HUES64 (cell line): ENCODE measurements at regions not wholly inside any gene's neighbourhood (a gene's known extent, or its start where the extent isn't known, plus 50 kb on each side); places are given as distances from the start of the nearest gene placed in this dataset.

ENCODE experiments used
- H3K27ac ChIP-seq: 2 replicates; pipeline ENCODE4 v1.7.0; 2013; ENCODE audit warnings: low read depth, low read length, inconsistent platforms
- H3K27me3 ChIP-seq: 2 replicates; pipeline ENCODE4 v1.6.1; 2013; ENCODE audit warnings: mild to moderate bottlenecking, low read length; ENCODE audit not compliant: insufficient read depth
- H3K36me3 ChIP-seq: 2 replicates; pipeline ENCODE4 v1.6.1; 2013; ENCODE audit warnings: mild to moderate bottlenecking, low read length; ENCODE audit not compliant: insufficient read depth
- H3K4me1 ChIP-seq: 2 replicates; pipeline ENCODE4 v1.6.1; 2013; ENCODE audit warnings: mild to moderate bottlenecking, low read length, moderate library complexity; ENCODE audit not compliant: insufficient read depth
- H3K4me3 ChIP-seq: 2 replicates; pipeline ENCODE4 v1.5.1; 2013; ENCODE audit warnings: mild to moderate bottlenecking, low read length, moderate library complexity
- H3K9ac ChIP-seq: 2 replicates; pipeline ENCODE4 v1.6.1; 2013; ENCODE audit warnings: mild to moderate bottlenecking, low read depth, low read length
- H3K9me3 ChIP-seq: 2 replicates; pipeline ENCODE4 v1.6.1; 2013; ENCODE audit warnings: low read depth, low read length; ENCODE audit not compliant: insufficient read depth
- WGBS: fragments of 150-250, 120-280 bp; methylation state at CpG from one replicate; pipeline ENCODE4 v1.1.7; 2013; ENCODE audit warnings: missing lambda C conversion rate; 5-methylcytosine and 5-hydroxymethylcytosine counted together

DNA sequence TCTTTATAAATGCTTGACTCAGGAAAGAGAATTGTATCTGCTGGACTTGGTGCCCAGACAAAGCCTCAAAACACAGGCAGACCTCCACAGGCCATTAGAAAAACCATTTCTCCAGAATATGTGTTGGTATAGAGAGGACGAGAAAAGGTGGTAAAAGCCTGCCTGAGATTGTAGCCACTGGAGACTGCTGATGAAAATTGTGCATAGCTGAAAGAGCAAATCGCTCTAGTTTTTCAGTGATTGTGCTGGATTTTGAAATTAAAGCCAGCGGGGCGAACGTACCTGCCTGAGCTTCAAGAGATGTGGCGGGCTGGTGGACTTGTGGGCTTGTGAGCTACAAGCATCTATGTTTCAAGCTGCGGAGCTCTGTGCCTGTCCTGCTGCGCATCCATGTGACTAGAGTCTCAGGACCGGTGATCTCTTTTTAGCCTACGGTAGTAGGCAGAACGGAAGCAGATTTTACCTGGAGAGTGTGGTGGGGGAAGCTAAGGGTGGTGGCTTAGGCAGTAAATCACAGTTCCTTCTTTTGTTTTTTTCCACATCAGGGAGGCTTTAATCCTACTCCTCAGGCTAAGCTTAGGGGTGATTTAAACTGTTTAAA is 193.6 kb downstream of the SREK1 start:
- H3K4me1 ChIP-seq: peaks cover 15% of the 10 kb centered on the region
- H3K27ac ChIP-seq: no peak overlapping the region
- no peaks in the 10 kb centered on the region for H3K9me3 ChIP-seq
- no peaks in the 10 kb centered on the region for H3K27me3 ChIP-seq
- H3K4me3 ChIP-seq: no peak overlapping the region
- no peak overlapping the region for H3K9ac ChIP-seq
- 90% methylated on average over 11 of the region's 11 CpGs for WGBS
- no peaks in the 10 kb centered on the region for H3K36me3 ChIP-seq

DNA sequence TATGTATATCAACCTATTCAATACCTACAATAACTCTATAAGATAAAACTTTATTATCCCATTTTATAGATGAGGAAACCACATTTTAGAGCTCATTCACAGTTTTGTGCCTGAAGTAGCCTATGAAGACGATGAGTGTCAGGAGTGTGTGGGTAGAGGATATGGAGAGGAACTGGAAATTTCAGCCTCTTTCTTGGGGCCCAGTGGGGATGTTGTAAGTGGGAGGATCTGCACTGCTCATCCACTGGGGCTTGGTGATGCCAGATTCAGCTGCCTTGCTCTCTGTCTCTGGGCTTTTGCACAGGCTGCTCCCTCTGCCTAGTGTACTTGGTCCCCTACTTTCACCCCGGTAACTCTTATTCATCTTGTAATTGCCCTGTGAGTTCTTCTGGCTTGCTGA is 194.7 kb downstream of the SREK1 start:
- H3K4me3 ChIP-seq: no peak overlapping the region
- H3K27me3 ChIP-seq: no peaks in the 10 kb centered on the region
- no peaks in the 10 kb centered on the region for H3K36me3 ChIP-seq
- peaks cover 15% of the 10 kb centered on the region for H3K4me1 ChIP-seq
- H3K9me3 ChIP-seq: no peaks in the 10 kb centered on the region
- no peak overlapping the region for H3K9ac ChIP-seq
- no peak overlapping the region for H3K27ac ChIP-seq
- WGBS: 97% methylated on average over 2 of the region's 2 CpGs

DNA sequence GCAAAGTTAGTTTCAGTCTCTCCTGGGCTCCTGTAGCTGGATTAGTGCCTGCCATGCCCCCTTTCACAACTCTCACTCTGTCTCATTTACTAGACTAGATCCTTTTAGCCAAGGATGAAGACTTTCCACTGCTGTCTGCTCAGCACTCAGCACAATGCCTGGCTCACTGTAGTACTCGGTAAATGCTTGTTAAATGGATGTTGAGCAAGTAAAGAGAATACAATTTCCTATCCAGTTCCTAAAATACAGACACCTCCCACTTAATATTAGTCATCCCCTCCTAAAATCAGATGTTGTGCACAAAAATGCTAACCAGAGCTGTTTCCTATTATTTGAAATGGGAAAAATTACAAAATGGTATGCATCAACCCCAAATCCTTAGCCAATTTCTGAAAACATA is 195.8 kb downstream of the SREK1 start:
- no CpG with 5 or more reads among the region's 1 CpG for WGBS
- H3K4me3 ChIP-seq: no peak overlapping the region
- H3K27ac ChIP-seq: no peak overlapping the region
- H3K9ac ChIP-seq: no peak overlapping the region
- H3K9me3 ChIP-seq: no peaks in the 10 kb centered on the region
- no peaks in the 10 kb centered on the region for H3K36me3 ChIP-seq
- H3K4me1 ChIP-seq: peaks cover 15% of the 10 kb centered on the region
- H3K27me3 ChIP-seq: no peaks in the 10 kb centered on the region

DNA sequence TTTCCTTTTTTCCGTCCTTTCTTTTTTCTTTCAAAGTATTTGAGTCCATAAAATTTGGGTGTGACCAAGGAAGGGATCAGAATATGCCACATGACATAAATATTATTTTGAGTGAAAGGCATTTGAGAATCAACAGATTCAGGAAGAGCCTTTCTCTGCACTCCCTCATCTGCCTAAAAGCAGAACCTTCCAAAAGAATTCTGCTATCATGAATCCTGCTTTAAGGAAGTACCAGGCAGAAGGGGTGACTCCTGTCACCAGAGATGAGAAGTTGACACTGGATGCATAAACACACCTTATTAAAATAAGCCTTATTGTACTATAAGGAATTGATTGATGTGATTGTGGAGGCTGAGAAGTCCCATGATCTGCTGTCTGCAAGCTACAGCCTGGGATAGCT is 196.7 kb downstream of the SREK1 start:
- Histone ChIP-seq H3K27ac (no peak overlapping the region), H3K27me3 (no peaks in the 10 kb centered on the region)
- whole genome bisulfite sequencing: 67% methylated on average over 1 of the region's 1 CpG

DNA sequence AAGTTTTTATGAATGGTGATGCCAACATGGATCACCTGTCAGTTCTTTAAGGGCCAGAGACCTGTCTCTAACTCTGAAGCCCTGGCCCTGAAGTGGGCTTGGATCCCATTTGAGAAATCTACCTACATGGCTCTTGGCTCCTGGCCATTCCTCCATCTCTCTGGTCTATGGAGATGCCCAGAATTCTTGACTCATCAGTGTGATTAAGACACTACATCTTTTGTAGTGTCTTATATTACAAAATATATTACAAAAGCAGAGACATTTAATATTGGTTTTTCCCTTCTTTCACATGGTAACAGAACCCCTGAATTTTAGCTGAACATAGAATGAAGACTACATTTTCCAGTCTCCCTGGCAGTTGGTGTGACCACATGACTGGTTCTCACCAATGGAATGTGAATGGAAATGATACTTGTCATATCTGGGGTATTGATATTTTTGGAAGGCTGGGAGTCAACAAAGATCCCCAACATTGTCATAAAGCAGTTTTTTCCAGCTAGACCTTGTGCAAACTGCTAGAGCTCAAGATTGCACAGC is 198.3 kb downstream of the SREK1 start:
- Histone ChIP-seq H3K27me3 (no peaks in the 10 kb centered on the region), H3K9ac (no peak overlapping the region)

More for the DNA sequence above, 196.7 kb downstream of the SREK1 start:
- Histone ChIP-seq H3K4me1 (peaks cover 15% of the 10 kb centered on the region), H3K9me3 (no peaks in the 10 kb centered on the region), H3K4me3 (no peak overlapping the region), H3K9ac (no peak overlapping the region), H3K36me3 (no peaks in the 10 kb centered on the region)

DNA sequence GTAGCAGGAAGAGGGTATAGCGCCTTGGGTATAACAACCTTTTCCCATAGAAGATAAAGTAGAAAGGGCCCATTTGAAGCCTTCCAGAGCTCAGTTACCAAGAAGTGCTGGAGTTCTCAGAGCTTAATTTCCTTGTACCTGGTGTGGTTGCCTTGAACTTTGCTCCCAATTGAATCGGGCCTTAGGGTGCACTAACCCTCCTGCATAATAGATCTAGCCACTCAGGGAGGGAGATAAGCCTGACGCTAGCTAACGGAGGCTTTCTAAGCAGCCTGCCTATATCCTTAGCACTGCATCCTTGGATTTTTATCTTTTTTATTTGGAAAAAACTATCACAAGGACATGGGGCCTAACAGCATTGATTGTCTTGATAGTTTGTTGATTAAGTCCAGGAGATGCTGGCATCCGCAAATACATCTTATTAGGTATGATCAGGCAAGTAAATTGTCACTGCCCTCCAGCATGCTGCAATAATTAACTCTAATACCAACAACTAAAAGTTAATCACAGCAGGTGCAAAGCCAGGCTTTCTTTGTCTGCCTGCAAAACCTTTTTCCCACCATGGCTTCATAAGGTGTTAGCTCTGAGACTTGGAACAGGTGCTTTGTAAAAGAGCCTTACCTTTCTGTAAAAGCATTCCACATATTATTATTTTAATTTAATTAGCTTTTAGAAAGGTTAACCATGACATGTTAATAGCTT is 199.4 kb downstream of the SREK1 start:
- H3K9ac ChIP-seq: no peak overlapping the region
- no peaks in the 10 kb centered on the region for H3K36me3 ChIP-seq
- H3K4me3 ChIP-seq: no peak overlapping the region
- H3K27me3 ChIP-seq: no peaks in the 10 kb centered on the region
- 0 out of 2 replicates have a peak, but pooled peaks cover 5% of the 10 kb centered on the region for H3K4me1 ChIP-seq
- WGBS: 87% methylated on average over 5 of the region's 5 CpGs
- H3K27ac ChIP-seq: no peak overlapping the region
- no peaks in the 10 kb centered on the region for H3K9me3 ChIP-seq

More for the DNA sequence above, 198.3 kb downstream of the SREK1 start:
- no peaks in the 10 kb centered on the region for H3K36me3 ChIP-seq
- no peak overlapping the region for H3K4me3 ChIP-seq
- H3K27ac ChIP-seq: no peak overlapping the region
- H3K9me3 ChIP-seq: no peaks in the 10 kb centered on the region
- H3K4me1 ChIP-seq: peaks cover 14% of the 10 kb centered on the region

DNA sequence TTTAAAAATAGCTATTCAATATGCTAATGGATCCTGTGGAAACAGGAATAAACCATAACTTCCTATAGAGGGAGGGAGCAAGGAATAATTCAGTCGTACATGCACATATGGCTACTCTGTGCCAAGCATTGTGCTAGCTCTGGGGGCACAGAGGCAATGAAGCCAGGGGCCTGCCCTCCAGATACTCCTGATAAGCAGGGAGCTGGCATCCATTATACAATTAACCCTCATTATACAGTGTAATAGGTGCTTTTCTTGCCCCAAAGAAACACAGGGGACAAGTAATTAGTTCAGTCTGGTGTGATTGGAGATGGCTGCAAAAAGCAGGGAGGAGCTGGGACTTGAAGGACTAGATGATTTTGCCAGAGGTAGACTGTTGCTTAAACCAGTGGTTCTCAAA is 200.4 kb downstream of the SREK1 start:
- WGBS: 94% methylated on average over 1 of the region's 1 CpG
- Histone ChIP-seq H3K36me3 (no peaks in the 10 kb centered on the region), H3K27me3 (no peaks in the 10 kb centered on the region)

DNA sequence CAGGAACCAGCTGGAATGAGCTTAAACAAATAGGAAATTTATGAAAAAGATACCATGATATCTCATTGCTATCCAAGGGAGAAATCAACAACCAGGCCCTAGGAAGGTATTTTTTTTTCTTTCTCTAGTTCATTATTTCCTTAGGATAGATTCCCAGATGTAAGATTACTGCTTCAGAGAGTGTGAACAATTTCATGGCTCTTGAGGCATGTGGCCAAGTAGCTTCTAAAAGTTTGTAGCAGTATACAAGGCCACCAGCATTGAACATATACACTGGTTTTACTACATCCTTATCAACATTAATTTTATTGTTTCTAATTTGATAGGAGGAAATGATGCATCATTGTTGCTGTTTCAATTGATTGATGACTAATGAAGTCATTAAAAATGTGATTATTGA is 201.2 kb downstream of the SREK1 start:
- Histone ChIP-seq H3K36me3 (no peaks in the 10 kb centered on the region), H3K27me3 (no peaks in the 10 kb centered on the region), H3K9ac (no peak overlapping the region), H3K9me3 (no peaks in the 10 kb centered on the region), H3K4me1 (no peaks in the 10 kb centered on the region), H3K4me3 (no peak overlapping the region), H3K27ac (no peak overlapping the region)

More for the DNA sequence above, 200.4 kb downstream of the SREK1 start:
- Histone ChIP-seq H3K4me3 (no peak overlapping the region), H3K4me1 (no peaks in the 10 kb centered on the region), H3K9me3 (no peaks in the 10 kb centered on the region), H3K27ac (no peak overlapping the region), H3K9ac (no peak overlapping the region)

DNA sequence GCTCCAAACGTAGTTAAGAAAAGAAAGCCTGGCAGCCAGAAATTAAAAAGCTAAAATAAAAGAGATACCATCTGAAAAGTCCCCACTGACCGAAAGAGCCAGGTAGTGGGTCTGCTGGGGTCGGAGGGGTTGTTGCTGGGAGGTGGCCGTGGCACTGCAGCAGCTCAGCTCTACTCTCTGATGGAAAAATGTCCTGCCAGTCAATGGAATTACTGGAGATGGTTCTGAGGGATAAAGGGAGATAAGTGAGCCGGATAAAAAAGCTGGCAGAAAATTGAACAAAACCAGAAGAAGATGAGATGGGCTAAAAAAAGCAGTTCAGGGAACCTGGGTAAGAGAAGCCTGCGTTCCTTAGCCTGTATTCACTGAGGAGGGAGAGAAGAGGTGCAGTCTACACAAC is 202.8 kb downstream of the SREK1 start:
- Histone ChIP-seq H3K9me3 (no peaks in the 10 kb centered on the region), H3K27ac (no peak overlapping the region), H3K4me1 (no peaks in the 10 kb centered on the region), H3K4me3 (no peak overlapping the region), H3K9ac (no peak overlapping the region), H3K27me3 (no peaks in the 10 kb centered on the region), H3K36me3 (no peaks in the 10 kb centered on the region)
- 93% methylated on average over 6 of the region's 6 CpGs for WGBS

DNA sequence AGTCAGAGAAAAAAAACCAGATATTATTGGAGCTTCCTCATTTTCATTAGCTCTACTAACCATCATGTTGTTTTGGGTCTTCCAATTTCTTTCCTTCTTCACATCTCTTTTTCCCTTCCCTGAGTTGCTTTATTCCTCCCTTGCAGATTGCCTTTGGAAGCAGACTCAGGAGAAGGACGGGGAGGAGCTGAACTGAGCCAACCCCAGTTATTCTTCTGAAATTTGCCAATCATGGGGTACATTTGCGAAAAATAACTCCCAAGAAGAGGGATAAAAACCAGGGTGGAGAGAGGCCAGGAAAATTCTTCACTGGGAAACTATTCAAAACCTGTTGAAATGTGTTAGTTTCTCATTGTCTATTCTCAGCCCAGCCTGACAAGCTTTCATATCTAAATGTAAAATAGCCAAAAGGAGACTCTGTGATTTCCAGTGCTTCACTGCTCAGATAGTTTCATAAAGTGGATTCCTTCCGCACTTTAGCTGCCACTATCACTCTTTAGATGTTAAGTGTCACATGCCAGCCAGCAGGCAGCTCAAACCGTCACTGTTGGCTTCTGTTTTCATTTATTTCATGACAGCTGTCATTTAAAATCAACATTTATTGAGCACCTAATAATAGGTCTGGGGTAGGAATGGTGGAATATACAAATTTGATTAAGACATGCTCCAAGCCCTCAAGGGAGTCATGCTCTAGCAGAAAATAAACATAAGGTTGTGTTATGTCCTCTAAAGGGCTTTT is 204.5 kb downstream of the SREK1 start:
- WGBS: 95% methylated on average over 4 of the region's 4 CpGs
- Histone ChIP-seq H3K36me3 (no peaks in the 10 kb centered on the region), H3K4me3 (no peak overlapping the region), H3K9me3 (no peaks in the 10 kb centered on the region), H3K4me1 (no peaks in the 10 kb centered on the region), H3K27ac (no peak overlapping the region), H3K9ac (no peak overlapping the region), H3K27me3 (no peaks in the 10 kb centered on the region)

DNA sequence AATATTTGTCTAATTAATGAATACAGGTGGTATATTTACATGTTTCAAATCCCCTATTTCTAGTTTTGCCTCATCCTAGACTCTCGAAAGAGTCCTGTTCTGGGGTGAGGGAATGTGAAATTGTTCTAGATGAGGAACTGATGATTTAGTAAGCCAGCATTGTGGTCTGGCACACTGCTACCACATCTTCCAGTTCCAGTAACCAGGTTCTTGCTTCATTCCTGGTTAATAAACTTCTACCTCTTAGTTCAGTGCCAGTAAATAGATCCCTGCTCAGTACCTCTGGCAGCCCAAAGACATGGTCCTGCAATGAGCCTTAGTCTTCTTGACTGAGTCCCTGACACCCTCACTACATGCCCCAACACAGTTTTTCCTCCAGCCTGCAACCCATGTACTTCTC is 207.7 kb downstream of the SREK1 start:
- no peak overlapping the region for H3K9ac ChIP-seq
- H3K9me3 ChIP-seq: no peaks in the 10 kb centered on the region
- no peaks in the 10 kb centered on the region; the same call in 1 of the 2 replicates for H3K4me1 ChIP-seq
- H3K27ac ChIP-seq: no peak overlapping the region
- no peak overlapping the region for H3K4me3 ChIP-seq
- H3K36me3 ChIP-seq: no peaks in the 10 kb centered on the region
- 100% methylated on average over 1 of the region's 1 CpG for WGBS
- H3K27me3 ChIP-seq: no peaks in the 10 kb centered on the region
